ENCODE measurements at regions not wholly inside any gene's neighbourhood (a gene's known extent, or its start where the extent isn't known, plus 50 kb on each side); places are given as distances from the start of the nearest gene placed in this dataset.

DNA sequence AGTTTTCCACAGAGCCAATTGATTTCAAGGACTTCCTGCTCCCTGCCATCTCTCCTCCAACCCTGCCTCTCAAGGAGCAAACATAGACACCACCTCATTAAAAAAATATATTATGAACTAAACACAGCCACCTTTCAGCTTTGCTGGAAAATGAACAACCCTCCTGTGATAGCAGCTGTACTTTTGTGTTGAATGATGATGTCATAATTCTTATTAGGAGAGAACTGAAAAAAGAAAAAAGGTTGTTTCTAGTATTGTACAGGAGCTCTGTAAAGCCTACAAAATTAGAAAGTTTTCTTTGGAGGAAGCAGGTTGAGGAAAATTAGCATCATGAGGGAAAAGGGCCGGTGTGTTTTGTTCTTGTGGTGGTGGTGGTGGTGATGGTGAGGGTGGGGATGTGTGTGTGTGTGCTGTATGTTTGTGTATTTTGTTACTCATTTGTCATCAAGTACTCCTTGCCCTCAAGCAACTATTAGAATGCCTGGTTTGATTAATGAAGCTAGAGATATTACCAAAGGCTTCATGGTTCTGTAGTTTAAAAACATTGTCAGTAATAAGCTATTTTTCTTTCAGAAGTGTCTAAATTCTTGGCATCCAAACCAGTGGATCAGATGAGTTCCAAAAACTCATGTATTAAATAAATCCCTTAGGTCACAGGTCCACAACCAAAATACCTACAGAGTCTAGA lies 405.9 kb downstream of the TLE4 start:
- no peak for DNase-seq (ENCODE audit: low read depth in 1 of 2, low spot score in 1 of 2)

DNA sequence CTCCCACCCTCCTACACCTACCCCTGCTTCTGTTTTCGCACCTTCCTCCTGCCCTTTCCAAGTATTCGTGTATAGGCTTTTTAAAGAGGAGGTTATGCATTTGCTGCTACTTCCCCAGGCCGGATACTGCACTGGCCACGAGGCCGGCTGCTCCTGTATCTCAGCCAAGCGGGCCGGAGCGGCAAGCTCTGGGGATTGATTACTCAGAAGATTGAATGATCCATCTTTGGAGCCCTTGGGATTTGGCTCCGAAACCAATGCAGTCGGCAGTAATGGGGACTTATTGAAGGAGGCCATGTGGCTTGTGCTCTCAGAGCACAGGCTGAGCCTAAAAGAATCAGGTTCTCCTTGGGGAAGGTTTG lies 405.3 kb downstream of the TLE4 start:
- DNase-seq (ENCODE audit: low read depth in 1 of 2, low spot score in 1 of 2), result no peak

DNA sequence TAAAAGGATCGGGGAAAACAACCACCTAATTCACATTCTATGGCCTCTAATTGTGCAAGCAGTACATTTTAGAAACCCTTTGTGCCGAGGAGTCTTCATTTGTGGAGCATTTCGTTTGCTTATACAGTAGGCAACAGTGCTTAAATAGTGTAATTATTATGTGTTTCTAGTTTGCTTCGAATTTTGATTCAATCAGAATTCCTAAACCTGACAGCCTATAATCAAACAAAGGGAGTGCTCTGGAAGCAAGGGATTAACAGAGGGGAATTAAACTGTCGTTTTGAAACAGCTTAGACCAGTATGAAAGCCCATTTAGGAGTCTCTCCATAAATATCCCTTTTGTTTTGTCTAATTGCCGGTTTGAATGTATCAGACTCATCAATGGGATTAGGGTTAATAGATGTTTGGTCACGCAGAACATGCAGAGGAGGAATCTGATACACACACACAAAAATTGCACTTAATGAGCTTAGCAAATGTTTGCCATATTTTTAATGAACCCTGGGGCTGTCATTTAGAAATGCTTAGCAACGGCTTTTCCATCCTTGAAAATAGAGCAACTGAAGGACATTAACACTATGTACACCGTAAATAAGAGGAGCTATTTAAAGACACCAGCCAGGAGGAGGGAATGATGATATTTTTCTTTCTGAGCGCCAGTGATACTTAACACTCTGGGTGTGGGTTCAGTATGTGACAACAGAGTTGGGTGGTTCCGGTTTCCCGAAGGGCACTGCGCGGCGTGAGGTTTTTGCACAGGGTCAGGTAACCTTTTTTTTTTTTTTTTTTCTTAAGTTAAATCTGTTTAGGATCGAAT lies 404.7 kb downstream of the TLE4 start:
- no peak for DNase-seq (ENCODE audit: low read depth in 1 of 2, low spot score in 1 of 2)

DNA sequence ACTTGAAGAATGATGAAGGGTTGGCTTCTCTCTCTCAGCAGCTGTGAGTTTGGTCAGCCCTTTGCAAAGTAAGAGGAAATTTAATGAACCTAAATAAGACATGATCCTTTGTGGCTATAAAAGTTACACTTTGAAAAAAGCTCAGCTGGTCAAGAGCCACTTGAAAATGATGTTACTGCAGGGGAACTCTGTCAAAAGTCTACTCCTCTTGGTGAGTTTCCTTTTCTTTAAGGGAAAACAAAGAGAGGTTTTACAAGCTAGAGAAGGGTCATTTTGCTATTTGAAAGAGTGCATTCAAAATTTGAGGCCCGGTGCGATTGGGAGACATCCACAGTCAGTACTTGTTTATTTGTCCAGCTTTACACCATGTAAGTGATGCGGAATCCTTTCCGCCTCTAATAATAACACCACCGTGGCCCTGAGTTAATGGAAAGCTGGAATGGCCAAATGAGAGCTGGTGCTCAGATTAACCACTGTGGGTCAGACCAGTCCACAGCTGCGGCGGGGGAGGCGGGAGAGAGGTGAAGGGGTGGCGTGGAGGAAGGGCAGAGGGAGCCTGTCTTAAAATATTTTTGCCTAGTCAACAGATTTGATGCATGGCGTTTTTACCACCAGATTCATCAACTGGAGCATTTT lies 404.0 kb downstream of the TLE4 start:
- no peak for DNase-seq (ENCODE audit: low read depth in 1 of 2, low spot score in 1 of 2)

DNA sequence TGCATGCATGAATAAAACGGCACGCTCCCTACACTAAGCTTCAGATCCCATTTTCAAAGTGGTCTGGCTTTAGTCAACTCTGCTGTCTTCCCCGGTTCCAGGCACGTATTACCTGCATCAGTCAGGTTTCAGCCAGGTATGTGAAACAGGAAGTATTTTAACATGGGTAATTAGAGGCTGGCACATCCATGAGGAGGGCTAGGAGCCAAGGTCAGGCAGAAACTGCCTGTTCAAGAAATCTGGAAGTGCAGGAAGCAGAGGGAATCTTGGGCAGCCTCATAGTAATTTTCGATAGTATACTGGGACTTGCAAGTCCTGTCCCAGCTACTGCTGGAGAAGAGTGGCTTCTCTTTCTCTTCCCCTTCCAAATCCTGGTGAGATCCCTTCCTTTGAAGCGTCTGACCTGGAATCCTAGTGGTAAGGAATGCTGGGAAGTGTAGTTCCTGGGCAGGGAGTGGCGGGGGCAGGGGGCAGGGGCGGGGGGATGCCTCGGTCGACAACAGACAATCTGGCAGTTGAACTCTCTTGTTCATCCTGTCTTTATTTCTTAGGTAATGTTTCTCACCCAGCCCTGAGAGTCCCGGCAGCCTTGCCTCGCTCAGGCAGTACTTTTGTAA lies 403.1 kb downstream of the TLE4 start:
- no peak for DNase-seq (ENCODE audit: low read depth in 1 of 2, low spot score in 1 of 2)

DNA sequence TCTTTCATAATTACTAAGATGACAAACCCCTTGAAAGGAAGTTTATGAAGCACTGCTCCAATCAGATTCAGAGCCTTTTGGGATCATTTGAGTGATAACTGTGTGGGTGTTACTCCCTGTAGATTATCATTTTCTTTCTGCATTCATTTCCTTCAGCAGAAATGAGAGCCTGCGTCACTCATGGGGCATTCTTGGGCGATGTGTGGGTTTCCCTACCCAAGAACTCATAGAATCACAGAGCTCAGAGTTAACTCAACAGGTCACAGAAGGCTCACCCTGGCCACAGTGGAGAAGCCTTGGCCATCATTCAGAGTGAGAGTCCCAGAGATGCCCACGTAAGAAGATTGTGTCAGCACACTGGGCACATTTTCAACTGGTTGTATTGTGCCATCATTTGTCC lies 401.9 kb downstream of the TLE4 start:
- DNase-seq (ENCODE audit: low read depth in 1 of 2, low spot score in 1 of 2), result no peak

DNA sequence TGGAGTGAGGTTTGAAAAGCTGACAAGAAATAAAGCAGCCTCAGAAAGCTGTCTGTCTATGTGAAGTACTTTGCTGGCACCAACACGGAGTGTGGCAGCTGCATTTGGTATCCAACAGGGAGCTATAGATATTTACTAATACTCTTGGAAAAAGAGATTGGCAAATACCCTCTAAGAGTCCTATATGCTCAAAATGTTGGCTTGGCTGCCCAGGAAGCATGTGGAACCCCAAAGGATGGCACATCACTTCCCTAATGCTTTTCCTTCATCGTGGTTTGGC lies 398.3 kb downstream of the TLE4 start:
- DNase-seq (ENCODE audit: low read depth in 1 of 2, low spot score in 1 of 2), result no peak

DNA sequence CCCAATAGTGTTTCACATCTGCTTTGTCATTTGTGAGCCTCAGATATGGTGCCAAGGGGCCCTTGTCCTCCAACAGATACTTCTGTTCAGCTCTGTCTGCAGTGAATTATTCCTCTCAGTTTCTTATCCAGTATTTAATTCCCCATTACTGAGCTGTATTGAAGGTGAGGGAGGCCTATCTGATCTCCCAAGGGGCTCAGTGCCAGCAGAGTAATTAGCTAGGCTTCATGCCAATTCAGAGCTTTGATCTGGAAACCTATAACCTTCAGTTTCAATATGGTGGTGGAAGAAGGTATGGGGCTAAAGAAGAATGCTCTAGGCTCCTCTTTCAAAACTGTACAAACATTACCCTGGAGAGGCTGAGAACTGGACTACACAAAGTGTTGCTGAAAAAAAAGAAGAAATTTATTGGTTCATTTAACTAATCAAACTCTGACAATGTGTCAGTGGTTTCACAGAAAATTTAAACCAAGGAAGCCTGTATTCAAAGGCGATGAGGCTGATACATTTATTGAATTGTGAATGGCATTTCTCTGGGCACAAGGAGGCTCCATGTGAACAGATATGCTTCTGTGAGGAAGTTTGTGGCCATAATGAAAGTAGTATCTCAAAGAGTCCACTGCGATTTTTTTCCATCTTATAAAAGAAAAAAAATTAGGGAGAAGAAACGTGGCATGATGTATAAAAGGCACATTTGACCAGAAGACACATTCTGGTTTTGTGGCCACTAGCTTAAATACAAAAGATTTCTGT lies 397.8 kb downstream of the TLE4 start:
- DNase-seq (ENCODE audit: low read depth in 1 of 2, low spot score in 1 of 2), result no peak

DNA sequence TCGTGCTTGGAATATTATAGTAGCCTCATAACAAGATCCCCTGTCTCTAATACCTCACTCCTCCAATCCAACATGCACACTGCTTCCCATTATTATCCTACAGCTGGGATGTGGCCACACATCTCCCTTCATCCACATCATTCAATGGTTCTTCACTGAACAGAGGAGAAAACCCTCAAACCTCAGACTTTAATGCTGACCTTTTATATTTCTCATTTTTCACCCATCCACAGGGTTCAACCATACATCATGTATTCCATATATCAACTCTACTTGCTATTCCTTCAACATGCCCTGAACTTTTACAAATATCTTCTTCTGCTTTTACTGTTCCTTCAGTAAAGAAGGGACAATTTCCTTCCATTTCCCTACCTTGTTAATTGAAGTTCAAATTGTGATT lies 396.8 kb downstream of the TLE4 start:
- no peak for DNase-seq (ENCODE audit: low read depth in 1 of 2, low spot score in 1 of 2)

DNA sequence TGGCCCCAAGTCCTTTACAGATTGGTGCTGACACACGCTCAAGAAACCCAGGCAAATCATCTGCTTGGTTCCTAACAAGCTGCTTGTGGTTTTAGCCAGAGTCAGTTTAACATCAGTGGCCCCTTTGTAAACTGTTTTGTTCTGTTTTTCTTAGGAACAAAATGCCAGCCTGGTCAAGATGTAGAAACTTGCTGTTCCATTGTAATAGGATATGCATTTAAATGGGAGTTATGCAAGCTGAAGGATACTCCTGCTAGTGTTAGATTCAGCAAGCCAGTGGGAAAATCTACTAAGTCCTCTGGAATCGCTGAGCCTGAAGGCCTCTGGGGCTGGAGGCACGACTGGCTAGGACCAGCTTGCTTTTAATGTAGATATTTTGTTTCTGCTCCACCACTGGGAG lies 391.1 kb downstream of the TLE4 start:
- DNase-seq (ENCODE audit: low read depth in 1 of 2, low spot score in 1 of 2), result no peak

DNA sequence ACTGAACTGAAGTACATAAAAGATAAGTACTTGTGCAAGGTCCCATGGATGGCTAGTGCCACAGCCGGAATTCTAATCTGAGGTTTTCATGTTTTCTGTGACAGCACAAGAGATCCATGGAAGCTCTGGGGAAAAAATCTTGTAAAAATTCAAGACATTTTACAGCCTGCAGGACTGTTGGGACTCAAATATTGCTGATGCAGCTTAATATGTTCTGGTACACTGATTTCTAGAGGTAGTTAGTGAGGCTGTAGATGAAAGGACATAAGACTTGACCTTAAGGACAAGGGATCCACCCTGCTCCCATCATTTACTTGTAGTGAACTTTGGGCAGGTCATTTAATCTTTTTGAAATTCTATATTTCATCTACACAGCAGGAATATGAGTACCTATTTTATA lies 390.4 kb downstream of the TLE4 start:
- no peak for DNase-seq (ENCODE audit: low read depth in 1 of 2, low spot score in 1 of 2)

DNA sequence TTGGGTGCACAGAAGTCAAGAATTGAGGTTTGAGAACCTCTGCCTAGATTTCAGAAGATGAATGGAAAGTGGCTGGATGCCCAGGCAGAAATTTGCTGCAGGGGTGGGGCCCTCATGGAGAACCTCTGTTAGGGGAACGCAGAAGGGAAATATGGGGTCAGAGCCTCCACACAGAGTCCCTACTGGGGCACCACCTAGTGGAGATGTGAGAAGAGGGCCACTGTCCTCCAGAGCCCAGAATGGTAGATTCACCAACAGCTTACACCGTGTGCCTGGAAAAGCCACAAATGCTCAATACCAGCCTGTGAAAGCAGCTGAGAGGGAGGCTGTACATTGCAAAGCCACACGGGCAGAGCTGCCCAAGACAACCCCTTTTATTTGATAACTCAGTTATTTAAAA lies 383.5 kb downstream of the TLE4 start:
- DNase-seq (ENCODE audit: low read depth in 1 of 2, low spot score in 1 of 2), result no peak

DNA sequence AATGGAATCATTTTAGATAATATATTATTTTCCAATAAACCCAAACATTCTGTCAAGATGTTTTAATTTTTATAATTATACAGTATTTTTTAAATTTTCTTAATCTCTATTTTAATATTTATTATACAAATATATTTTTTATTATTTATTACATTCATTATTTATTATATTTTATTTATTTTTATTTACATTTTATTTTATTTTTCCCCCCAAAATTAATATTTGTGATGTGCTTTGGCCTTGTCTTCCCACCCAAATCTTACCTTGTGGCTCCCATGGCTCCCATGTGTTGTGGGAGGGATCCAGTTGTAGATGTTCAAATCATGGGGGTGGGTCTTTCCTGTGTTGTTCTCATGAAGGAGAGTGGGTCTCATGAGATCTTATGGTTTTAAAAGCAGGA lies 382.1 kb downstream of the TLE4 start:
- no peak for DNase-seq (ENCODE audit: low read depth in 1 of 2, low spot score in 1 of 2)

DNA sequence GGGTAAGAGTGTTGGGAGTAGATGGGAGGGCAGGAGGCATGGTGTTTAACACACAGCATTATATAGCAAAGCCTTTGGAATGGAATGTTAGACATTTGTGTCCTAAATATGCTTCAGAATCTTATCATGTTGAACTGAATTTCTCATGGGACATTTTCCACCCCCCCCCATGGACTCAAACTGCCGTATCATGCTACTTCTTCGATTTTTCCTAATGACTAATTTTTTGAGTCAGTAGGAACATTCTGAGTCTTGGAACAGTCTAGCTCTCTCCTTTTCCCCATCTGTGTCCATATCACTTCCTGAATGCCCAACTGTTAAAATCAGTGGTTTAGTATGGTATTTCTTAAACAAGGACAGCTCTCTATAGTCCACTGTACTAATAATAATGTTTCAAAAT lies 380.6 kb downstream of the TLE4 start:
- no peak for DNase-seq (ENCODE audit: low read depth in 1 of 2, low spot score in 1 of 2)

DNA sequence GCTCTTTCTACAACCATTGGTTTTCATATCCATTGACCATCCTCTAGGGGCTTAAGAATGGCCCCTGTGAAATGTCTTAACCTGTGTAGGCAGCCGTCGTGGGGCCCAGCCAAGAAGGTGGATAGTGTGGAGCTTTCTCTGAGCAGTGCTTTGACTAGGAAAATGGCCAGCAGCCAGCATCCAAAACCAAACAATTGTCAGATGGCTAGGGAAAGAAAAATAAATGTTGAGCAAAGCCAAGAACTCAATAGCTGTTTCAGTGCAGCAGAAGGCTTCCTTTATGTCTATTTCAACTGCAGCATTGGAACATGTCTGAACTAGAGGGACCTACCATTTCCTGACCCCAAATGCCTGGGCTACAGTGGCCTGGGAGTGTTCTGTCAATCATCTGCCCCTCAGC lies 374.9 kb downstream of the TLE4 start:
- DNase-seq (ENCODE audit: low read depth in 1 of 2, low spot score in 1 of 2), result no peak

DNA sequence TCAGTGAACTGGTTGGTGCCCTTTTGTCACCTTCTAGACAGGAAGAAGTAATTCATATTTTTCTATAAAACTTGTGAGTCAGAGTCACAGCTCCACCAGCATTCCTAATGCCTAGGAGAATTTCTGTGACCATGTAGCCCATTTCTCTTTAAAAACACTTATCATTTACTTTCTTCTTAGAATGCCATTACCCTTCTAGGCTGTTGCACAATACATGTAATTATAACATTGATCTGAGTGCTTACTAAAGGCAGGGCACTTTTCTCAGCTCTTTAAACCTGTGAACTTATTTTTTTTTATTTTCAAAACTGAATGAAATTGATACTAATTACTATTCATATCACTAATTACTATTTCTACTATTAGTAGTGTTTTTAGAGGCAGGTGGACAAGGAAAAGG lies 373.7 kb downstream of the TLE4 start:
- no peak for DNase-seq (ENCODE audit: low read depth in 1 of 2, low spot score in 1 of 2)

DNA sequence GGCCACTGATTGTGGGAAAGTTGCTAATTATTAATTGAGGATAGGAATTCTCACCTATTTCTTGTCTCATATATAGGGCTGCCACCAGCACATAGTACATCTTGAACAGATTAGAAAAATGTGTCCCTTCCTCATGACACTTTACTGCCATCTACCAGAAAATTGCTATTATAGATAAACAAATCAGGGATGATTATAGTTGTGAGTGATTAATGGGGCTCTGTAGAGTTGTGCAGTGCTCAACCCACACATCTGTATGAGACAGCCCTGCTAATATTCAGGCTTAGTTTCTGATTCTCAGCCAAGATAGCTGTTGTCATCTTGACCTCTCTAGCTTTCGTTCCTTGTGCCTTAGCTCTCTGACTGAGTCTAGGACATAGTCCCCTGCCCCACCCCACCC lies 373.3 kb downstream of the TLE4 start:
- no peak for DNase-seq (ENCODE audit: low read depth in 1 of 2, low spot score in 1 of 2)

DNA sequence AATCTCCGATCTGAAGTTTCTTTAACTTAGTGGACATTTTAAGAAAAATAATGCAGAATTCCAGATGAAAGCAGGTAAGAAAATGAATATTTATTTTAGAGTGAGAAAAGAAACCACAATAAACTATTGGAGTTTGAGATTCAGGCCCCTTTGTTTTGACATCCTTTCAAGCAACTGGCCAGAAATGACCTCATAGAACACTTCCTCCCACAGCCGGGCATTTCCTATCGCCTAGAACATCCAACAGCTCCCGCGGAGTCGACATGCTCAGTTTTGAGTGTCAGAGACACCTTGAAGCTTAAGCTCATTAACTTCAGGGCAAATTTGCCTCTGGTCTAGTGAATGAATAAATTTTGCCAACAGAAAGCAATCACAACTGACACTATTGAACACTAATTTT lies 369.2 kb downstream of the TLE4 start:
- DNase-seq (ENCODE audit: low read depth in 1 of 2, low spot score in 1 of 2), result no peak

DNA sequence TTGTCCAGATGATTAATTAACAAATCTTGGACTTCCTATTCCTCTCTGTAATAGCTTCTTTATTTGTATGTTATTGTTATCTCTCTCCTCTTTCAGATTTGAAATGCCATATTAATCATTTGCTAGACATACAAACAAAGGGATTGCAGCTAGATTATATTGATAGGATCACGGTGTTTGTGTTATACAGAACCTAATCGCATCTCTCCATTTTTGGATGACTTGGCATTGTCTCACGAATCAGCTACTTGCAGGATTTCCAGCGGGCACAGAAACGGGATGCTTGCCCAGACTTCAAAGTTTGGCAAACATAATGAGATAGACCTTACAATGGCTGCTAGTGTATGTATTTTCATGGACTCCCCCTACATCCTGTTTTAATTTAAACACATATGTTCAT lies 368.1 kb downstream of the TLE4 start:
- DNase-seq (ENCODE audit: low read depth in 1 of 2, low spot score in 1 of 2), result no peak

DNA sequence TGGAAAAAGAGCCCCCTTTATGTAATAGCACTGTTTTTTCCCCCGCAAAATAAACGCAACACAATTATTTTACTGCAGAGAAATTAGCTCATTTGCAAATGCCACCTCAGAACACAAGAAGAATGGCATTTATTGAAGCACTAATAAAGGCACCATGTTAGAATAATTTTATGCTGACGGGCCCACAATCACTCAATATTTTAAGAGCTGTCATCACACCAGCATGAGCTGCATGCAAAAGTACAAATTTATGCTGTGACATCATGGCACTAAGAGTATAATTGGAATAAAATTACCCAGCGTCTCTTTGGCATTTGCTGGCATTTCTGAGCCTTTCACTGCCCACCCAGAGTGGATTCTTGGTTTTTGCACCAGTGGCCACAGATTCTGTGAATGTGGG lies 364.6 kb downstream of the TLE4 start:
- no peak for DNase-seq (ENCODE audit: low read depth in 1 of 2, low spot score in 1 of 2)

DNA sequence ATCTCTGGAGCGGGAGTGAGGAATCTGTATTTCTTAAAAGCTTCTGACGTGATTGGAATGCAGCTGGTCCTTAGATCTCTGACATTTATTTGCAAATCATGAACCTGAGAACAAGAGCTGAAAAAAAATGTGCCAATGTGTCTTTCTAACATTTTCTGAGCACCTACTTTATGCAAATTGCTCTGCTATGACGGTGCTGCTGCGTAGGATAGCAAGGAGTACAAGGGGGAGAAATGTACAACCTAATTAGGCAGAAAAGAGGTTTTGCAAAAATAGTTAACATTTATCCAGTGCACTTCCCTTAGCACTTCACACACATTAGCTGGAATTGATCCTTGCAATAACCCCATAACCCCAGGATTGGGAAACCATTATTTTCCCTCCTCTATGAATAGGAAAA lies 357.5 kb downstream of the TLE4 start:
- no peak for DNase-seq (ENCODE audit: low read depth in 1 of 2, low spot score in 1 of 2)

Data from activated T-helper 1 cell treated with anti-CD3 and anti-CD28 coated beads, Interleukin-2, amount 50 U/mL, for 16 hours (primary cell).